ENCODE measurements at regions not wholly inside any gene's neighbourhood (a gene's known extent, or its start where the extent isn't known, plus 50 kb on each side); places are given as distances from the start of the nearest gene placed in this dataset.

- TF ChIP-seq FOXP2 (optimal IDR thresholded peaks at IDR 0.05; ENCODE audit: borderline replicate concordance, extremely low read depth, extremely low read length, insufficient read depth), result no peak
- no peak for TF ChIP-seq TAF1 (IDR thresholded peaks at IDR 0.05; ENCODE audit: borderline replicate concordance, insufficient read depth, low read length)
- no peak for TF ChIP-seq REST (IDR thresholded peaks at IDR 0.05; ENCODE audit: insufficient read depth in 1 of 2, low read depth in 2 of 2, low read length in 2 of 2)
- TF ChIP-seq SIN3A (IDR thresholded peaks at IDR 0.05; ENCODE audit: borderline replicate concordance, insufficient read depth, low read length), result no peak
- no peak for TF ChIP-seq POLR2AphosphoS5 (IDR thresholded peaks at IDR 0.05; ENCODE audit: low read depth, low read length)
These were observed 1066.5 kb downstream of the TMTC2 start for GRCh38 chr12:83753205-83753604.

- TF ChIP-seq POLR2AphosphoS5 (IDR thresholded peaks at IDR 0.05; ENCODE audit: low read depth, low read length) (no peak), SIN3A (IDR thresholded peaks at IDR 0.05; ENCODE audit: borderline replicate concordance, insufficient read depth, low read length) (no peak), REST (IDR thresholded peaks at IDR 0.05; ENCODE audit: insufficient read depth in 1 of 2, low read depth in 2 of 2, low read length in 2 of 2) (no peak), FOXP2 (optimal IDR thresholded peaks at IDR 0.05; ENCODE audit: borderline replicate concordance, extremely low read depth, extremely low read length, insufficient read depth) (no peak), TAF1 (IDR thresholded peaks at IDR 0.05; ENCODE audit: borderline replicate concordance, insufficient read depth, low read length) (no peak)
These were observed 1052.9 kb downstream of the TMTC2 start for GRCh38 chr12:83739607-83740006.

GRCh38 chr12:83710851-83711250 lies 1024.1 kb downstream of the TMTC2 start:
- TF ChIP-seq SIN3A (IDR thresholded peaks at IDR 0.05; ENCODE audit: borderline replicate concordance, insufficient read depth, low read length) (no peak), POLR2AphosphoS5 (IDR thresholded peaks at IDR 0.05; ENCODE audit: low read depth, low read length) (no peak), TAF1 (IDR thresholded peaks at IDR 0.05; ENCODE audit: borderline replicate concordance, insufficient read depth, low read length) (no peak), REST (IDR thresholded peaks at IDR 0.05; ENCODE audit: insufficient read depth in 1 of 2, low read depth in 2 of 2, low read length in 2 of 2) (no peak), FOXP2 (optimal IDR thresholded peaks at IDR 0.05; ENCODE audit: borderline replicate concordance, extremely low read depth, extremely low read length, insufficient read depth) (no peak)

- TF ChIP-seq REST (IDR thresholded peaks at IDR 0.05; ENCODE audit: insufficient read depth in 1 of 2, low read depth in 2 of 2, low read length in 2 of 2), result no peak
- no peak for TF ChIP-seq TAF1 (IDR thresholded peaks at IDR 0.05; ENCODE audit: borderline replicate concordance, insufficient read depth, low read length)
- no peak for TF ChIP-seq SIN3A (IDR thresholded peaks at IDR 0.05; ENCODE audit: borderline replicate concordance, insufficient read depth, low read length)
- TF ChIP-seq POLR2AphosphoS5 (IDR thresholded peaks at IDR 0.05; ENCODE audit: low read depth, low read length), result no peak
- no peak for TF ChIP-seq FOXP2 (optimal IDR thresholded peaks at IDR 0.05; ENCODE audit: borderline replicate concordance, extremely low read depth, extremely low read length, insufficient read depth)
These were observed 1023.2 kb downstream of the TMTC2 start for GRCh38 chr12:83709899-83710298.

- TF ChIP-seq TAF1 (IDR thresholded peaks at IDR 0.05; ENCODE audit: borderline replicate concordance, insufficient read depth, low read length) (no peak), FOXP2 (optimal IDR thresholded peaks at IDR 0.05; ENCODE audit: borderline replicate concordance, extremely low read depth, extremely low read length, insufficient read depth) (no peak), SIN3A (IDR thresholded peaks at IDR 0.05; ENCODE audit: borderline replicate concordance, insufficient read depth, low read length) (no peak)
These were observed 1014.1 kb downstream of the TMTC2 start for GRCh38 chr12:83700838-83701237.

Measured in PFSK-1 (cell line).